Epithelial cell of proximal tubule (primary cell): ENCODE measurements at regions not wholly inside any gene's neighbourhood (a gene's known extent, or its start where the extent isn't known, plus 50 kb on each side); places are given as distances from the start of the nearest gene placed in this dataset.

Experiments used
- DNase-seq: peaks from one replicate; pipeline ENCODE4 v3.0.0-alpha.2; 2011; ENCODE audit warnings: low read depth
- H3K4me3 ChIP-seq: 2 replicates; pipeline ENCODE4 v1.5.1; 2011; ENCODE audit warnings: low read depth, mild to moderate bottlenecking, low read length
- TF ChIP-seq, protein P1 (sequence below): conservative IDR thresholded peaks from 2 replicates; pipeline ENCODE4 v1.5.1; 2012; ENCODE audit warnings: low read depth, mild to moderate bottlenecking, low read length

DNA sequence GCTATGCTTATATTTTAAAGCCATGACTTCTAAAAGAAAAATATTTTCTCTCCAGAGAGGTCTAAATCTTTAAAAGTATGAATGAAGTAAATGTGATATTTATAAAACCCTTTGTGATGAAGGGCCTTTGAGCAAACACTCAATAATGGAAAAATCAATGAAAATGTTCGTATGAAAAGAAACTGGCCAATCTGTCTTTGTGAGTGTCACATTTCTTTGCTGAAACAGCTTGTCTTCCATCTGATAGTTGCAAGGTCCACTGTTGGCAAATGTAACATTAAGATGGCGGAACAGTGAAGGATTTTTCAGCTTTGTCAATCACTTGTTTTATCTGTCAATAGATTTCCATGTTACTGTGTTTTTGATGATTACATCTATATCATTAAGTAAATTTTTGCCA is 162.9 kb upstream of the GATA6 start:
- no peak for DNase-seq
- H3K4me3 ChIP-seq, result no peak overlapping the region
- TF ChIP-seq, protein P1, sequence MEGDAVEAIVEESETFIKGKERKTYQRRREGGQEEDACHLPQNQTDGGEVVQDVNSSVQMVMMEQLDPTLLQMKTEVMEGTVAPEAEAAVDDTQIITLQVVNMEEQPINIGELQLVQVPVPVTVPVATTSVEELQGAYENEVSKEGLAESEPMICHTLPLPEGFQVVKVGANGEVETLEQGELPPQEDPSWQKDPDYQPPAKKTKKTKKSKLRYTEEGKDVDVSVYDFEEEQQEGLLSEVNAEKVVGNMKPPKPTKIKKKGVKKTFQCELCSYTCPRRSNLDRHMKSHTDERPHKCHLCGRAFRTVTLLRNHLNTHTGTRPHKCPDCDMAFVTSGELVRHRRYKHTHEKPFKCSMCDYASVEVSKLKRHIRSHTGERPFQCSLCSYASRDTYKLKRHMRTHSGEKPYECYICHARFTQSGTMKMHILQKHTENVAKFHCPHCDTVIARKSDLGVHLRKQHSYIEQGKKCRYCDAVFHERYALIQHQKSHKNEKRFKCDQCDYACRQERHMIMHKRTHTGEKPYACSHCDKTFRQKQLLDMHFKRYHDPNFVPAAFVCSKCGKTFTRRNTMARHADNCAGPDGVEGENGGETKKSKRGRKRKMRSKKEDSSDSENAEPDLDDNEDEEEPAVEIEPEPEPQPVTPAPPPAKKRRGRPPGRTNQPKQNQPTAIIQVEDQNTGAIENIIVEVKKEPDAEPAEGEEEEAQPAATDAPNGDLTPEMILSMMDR, result no peak

DNA sequence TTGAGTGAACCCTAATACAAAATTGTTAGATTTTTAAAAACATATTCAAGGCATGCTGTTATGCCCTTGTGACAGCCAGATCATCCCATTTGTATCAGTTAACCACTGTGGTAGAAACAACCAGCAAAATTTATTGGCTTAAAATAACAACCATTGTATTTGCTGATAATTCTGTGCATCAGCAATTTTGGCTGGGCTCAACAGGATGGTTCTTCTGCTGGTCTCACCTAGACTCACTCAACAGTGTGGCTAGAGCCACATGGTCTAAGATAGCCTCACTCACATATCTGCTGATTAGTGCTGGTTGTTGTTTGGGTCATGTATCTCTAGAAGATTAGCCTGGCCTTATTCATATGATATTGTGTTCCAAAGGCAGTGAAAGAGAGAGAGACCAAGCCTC is 160.1 kb upstream of the GATA6 start:
- no peak for DNase-seq
- TF ChIP-seq, protein P1, result no peak
- H3K4me3 ChIP-seq, result no peak overlapping the region

DNA sequence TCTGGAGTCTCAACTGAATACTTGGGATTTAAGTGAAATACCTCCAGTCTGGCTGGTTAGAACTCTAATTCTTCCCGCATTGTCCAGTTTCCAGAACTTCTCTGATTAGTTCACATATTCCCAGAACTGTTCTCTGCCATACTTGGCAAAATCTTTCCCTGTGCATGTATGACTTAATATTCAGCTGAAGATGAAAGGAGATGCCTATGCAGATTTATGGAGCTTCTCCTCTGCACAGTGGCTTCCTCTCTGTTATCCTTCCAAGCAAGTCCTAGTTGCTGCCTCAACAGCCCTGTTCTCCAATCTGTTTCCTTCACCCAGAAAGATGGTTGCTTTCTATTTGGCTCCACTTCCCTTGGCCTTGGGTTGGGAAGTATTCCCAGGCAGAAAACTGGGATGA is 155.4 kb upstream of the GATA6 start:
- TF ChIP-seq, protein P1, result no peak
- no peak for DNase-seq
- no peak overlapping the region for H3K4me3 ChIP-seq

DNA sequence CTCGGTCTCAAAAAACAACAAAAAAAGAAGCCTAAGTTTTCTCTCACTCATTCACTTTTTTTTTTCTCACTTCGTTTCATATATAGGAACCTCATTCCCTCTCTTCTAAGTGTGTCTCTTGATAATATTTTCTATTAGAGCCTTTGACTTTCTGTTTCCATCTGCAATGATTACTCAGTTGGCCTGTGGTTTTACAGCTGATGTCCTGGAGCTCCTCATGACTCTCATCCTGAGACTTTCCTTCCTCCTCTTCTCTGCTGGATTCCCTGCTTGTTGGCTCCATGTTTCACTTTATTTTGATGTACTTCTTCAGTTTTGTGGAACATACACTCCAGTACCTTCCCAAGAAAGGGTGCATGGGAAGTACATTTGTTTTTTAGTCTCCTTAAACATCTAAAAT is 154.2 kb upstream of the GATA6 start:
- no peak for DNase-seq
- TF ChIP-seq, protein P1, result no peak

DNA sequence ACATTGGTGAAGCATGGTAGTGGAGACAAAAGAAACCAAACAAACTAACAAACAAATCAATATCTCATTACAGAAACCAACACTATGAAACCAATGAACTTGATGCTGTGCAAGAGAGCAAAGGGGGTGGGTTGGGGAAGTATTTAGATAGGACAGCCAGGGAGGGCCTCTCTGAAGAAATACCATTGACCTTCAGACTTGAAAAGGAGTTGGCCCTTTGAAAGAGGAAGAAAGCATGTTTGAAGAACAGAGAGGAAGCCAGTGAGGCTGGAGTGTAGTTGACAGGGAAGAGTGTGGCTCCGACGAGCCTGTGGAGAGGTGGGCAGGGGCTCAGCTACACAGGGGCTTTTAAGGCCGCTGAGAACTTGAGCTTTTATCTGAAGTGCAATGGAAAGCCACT is 151.0 kb upstream of the GATA6 start:
- DNase-seq, result no peak
- TF ChIP-seq, protein P1, result no peak
- H3K4me3 ChIP-seq, result no peak overlapping the region

More for the DNA sequence above, 154.2 kb upstream of the GATA6 start:
- no peak overlapping the region for H3K4me3 ChIP-seq

DNA sequence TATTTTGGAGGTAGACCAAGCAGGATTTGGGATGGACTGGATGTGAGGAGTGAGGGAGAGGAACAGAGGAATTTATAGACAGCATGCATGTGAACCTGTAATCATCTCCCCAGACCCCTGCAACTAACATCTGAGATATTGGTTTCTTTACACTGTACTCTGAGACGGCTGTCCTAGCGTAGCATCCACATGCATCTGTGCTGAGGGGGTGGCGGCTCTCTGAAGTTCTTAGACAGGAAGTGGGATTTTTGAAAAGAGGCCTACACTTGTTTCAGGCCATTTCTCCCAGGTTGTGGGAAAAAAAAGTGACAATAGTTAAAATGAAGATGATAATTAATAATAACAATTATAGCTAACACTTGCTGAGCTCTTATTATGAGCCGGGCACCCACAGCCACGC is 150.2 kb upstream of the GATA6 start:
- TF ChIP-seq, protein P1, result no peak
- H3K4me3 ChIP-seq, result no peak overlapping the region
- DNase-seq, result no peak

DNA sequence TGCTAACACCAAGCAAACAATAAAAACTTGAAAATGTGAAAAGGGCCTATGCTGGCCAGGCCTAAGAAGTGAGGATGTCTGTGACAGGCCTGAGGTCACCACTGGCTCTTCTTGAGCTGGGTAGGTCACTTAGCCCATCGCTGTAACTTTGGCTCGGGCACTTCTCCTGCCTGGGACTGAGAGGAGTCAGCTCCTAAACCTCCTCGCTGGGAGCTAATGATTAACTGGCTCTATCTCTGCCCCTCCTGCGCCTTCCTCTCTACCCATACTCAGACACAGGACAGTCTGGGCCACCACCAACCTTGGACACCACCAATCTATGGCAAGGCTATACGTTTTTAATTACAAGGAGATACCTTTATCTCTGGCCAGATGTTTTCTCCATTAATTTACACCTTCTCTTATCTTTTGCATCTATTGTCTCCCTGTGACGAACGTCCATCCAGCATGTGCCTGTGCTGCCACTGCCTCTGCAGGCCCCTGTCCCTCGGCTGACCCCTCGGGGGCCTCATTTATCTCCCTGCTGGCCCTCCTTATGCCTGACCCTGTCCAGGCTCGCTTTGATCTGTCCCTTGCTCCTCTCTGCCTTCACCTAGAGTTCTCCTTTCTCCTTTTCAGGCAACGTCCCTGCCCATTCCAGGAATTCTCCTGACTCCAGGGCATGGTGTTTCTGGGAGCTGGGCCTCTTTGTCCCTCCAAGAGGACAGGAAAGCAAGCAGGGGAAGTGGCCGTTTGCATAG is 149.1 kb upstream of the GATA6 start:
- H3K4me3 ChIP-seq, result no peak overlapping the region
- DNase-seq, result no peak
- TF ChIP-seq, protein P1, result no peak
